GM12878 (cell line): ENCODE measurements at regions not wholly inside any gene's neighbourhood (a gene's known extent, or its start where the extent isn't known, plus 50 kb on each side); places are given as distances from the start of the nearest gene placed in this dataset.
A peak's percentile ranks its signal among the peaks of the same experiment; 100 is the strongest.
"Not testable (repeated sequence)": the region's sequence is repeated elsewhere in the genome, so short reads cannot be mapped to it uniquely, and the experiment has no call there.

Experiments
- ATAC-seq: fragments of 200-7000 bp; cut with Tn5 transposase; 3 replicates; pipeline ENCODE4 v1.9.1; 2020; ENCODE audit warnings: mild to moderate bottlenecking, moderate library complexity
- BruUV-seq: library from RNA; stranded (reverse); fragments of 400-500 nt; replicated peaks from 2 replicates; lab custom pipeline; 2021; lab: Mats Ljungman, UMichigan
- CTCF ChIA-PET: fragments of 300-600 bp; sonication (Branson Sonifier 250); formaldehyde crosslinking; extraction: SDS; loops from one replicate; lab custom pipeline; 2021; ENCODE audit warnings: inconsistent platforms; lab: Yijun Ruan, JAX
- POLR2A ChIA-PET: fragments of 350-600 bp; formaldehyde crosslinking; extraction: SDS; loops from one replicate; lab custom pipeline; 2021; ENCODE audit warnings: inconsistent platforms; lab: Charles Lee
- RAD21 ChIA-PET: fragments of 300-600 bp; sonication (Branson Sonifier 250); formaldehyde crosslinking; loops from one replicate; lab custom pipeline; 2023; ENCODE audit warnings: antibody characterized with exemption; ENCODE audit not compliant: unreplicated experiment; lab: Charles Lee
- SMC1A ChIA-PET: fragments of 300-600 bp; sonication (Branson Sonifier 250); formaldehyde crosslinking; loops from one replicate; lab custom pipeline; 2023; ENCODE audit not compliant: unreplicated experiment, uncharacterized antibody; lab: Charles Lee
- DNase-seq: peaks from one replicate; pipeline ENCODE4 v3.0.0-alpha.2; 2011; ENCODE audit warnings: low read depth, low spot score
- FAIRE-seq: peaks from 3 replicates; lab custom pipeline; 2011; peaks lifted over from hg19 to GRCh38; lab: Jason Lieb, UNC
- H2AFZ ChIP-seq: 2 replicates; pipeline ENCODE4 v1.6.0; 2011; ENCODE audit warnings: low read depth, low read length, control low read depth; ENCODE audit not compliant: control insufficient read depth
- H3K27ac ChIP-seq: 2 replicates; pipeline ENCODE4 v1.5.1; 2011; ENCODE audit warnings: control low read depth; ENCODE audit not compliant: control insufficient read depth, insufficient read depth
- H3K27me3 ChIP-seq, 2 experiments: replicated peaks in 1 of 2; 2 replicates each; pipeline versions ENCODE4 v1.6.0 to v1.6.1; 2011; ENCODE audit warnings: low read length in 1 of 2; ENCODE audit not compliant: control insufficient read depth in 2 of 2, insufficient read depth in 2 of 2
- H3K36me3 ChIP-seq, 2 experiments: 2 replicates each; pipeline ENCODE4 v1.5.1; 2011; ENCODE audit warnings: low read length in 1 of 2; ENCODE audit not compliant: control insufficient read depth in 2 of 2, insufficient read depth in 2 of 2
- H3K4me1 ChIP-seq: 2 replicates; pipeline ENCODE4 v1.6.1; 2011; ENCODE audit warnings: mild to moderate bottlenecking, low read length, moderate library complexity, mixed read lengths; ENCODE audit not compliant: control insufficient read depth, insufficient read depth
- H3K4me2 ChIP-seq: 2 replicates; pipeline ENCODE4 v1.6.0; 2011; ENCODE audit warnings: control low read depth; ENCODE audit not compliant: control insufficient read depth, insufficient read depth
- H3K4me3 ChIP-seq: fragments of 200-600 bp; sonication (generic); 2 replicates; pipeline ENCODE4 v1.5.1; 2016
- H3K79me2 ChIP-seq: 2 replicates; pipeline ENCODE4 v1.6.0; 2011; ENCODE audit warnings: low read length; ENCODE audit not compliant: control insufficient read depth, insufficient read depth
- H3K9ac ChIP-seq: 2 replicates; pipeline ENCODE4 v1.8.0; 2011; ENCODE audit warnings: low read length, control low read depth, mixed read lengths; ENCODE audit not compliant: control insufficient read depth, insufficient read depth
- H3K9me3 ChIP-seq: replicated peaks from 3 replicates; pipeline ENCODE4 v1.5.1; 2011; ENCODE audit warnings: mild to moderate bottlenecking, low read length; ENCODE audit not compliant: control insufficient read depth, insufficient read depth
- H4K20me1 ChIP-seq: 2 replicates; pipeline ENCODE4 v1.6.0; 2011; ENCODE audit not compliant: control insufficient read depth, insufficient read depth
- WGBS: methylation state at CpG from one replicate; pipeline ENCODE4 v1.1.6; 2016; ENCODE audit warnings: low lambda C conversion rate; ENCODE audit not compliant: insufficient replicate concordance, insufficient coverage; ENCODE audit errors: missing lambda C conversion rate; 5-methylcytosine and 5-hydroxymethylcytosine counted together
- in situ Hi-C: fragments of 300-500 bp; cut with MboI; formaldehyde crosslinking; loops from 9 replicates; pipeline ENCODE4 v1.14.3; 2018; ENCODE audit warnings: mixed read lengths
- intact Hi-C: fragments of 100-400 bp; cut with micrococcal nuclease; formaldehyde crosslinking; loops from one replicate; pipeline ENCODE4 v1.14.2; 2022; ENCODE audit not compliant: unreplicated experiment

GRCh38 chr10:133689897-133690296 is 63.3 kb upstream of the FRG2B start:
- POLR2A ChIA-PET, H3K4me2 ChIP-seq, H3K9ac ChIP-seq, H3K4me1 ChIP-seq, H3K9me3 ChIP-seq, intact Hi-C loops, DNase-seq, H2AFZ ChIP-seq, H3K79me2 ChIP-seq, BruUV-seq, ATAC-seq, RAD21 ChIA-PET, H3K27me3 ChIP-seq, CTCF ChIA-PET, H3K27ac ChIP-seq, in situ Hi-C loops, H3K4me3 ChIP-seq, SMC1A ChIA-PET, H3K36me3 ChIP-seq, H4K20me1 ChIP-seq, FAIRE-seq: not testable (repeated sequence)
- 19% methylated on average over 6 of the region's 6 CpGs for WGBS

DNA sequence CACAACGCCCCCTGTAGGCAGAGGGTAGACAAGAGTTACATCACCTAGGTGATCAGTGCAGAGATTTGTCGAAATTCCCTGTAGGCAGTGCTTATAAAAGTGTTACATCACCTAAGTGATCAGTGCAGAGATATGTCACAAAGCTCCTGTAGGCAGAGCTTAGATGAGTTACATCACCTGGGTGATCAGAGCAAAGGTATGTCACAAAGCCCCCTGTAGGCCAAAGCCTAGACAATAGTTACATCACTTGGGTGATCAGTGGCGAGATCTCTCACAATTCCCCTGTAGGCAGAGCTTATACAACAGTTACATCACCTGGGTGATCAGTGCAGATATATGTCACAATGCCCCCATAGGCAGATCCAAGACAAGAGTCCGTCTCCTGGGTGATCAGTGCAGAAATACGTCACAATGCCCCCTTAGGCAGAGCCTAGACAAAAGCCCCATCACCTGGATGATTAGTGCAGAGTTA is 61.9 kb upstream of the FRG2B start:
- BruUV-seq, POLR2A ChIA-PET: not testable (repeated sequence)

GRCh38 chr10:133687689-133688440 is 61.3 kb upstream of the FRG2B start:
- POLR2A ChIA-PET, RAD21 ChIA-PET, H3K9me3 ChIP-seq, H3K27me3 ChIP-seq, SMC1A ChIA-PET, H3K4me2 ChIP-seq, H3K27ac ChIP-seq, CTCF ChIA-PET, DNase-seq, intact Hi-C loops, BruUV-seq, H3K36me3 ChIP-seq, H3K4me3 ChIP-seq, H4K20me1 ChIP-seq, H2AFZ ChIP-seq, FAIRE-seq, H3K4me1 ChIP-seq, in situ Hi-C loops, H3K79me2 ChIP-seq, H3K9ac ChIP-seq: not testable (repeated sequence)
- WGBS, result 23% methylated on average over 3 of the region's 6 CpGs
- ATAC-seq, result 0 out of 3 replicates have a peak, but pooled peaks have one; percentile 18

More for the DNA sequence above, 61.9 kb upstream of the FRG2B start:
- CTCF ChIA-PET, H4K20me1 ChIP-seq, intact Hi-C loops, in situ Hi-C loops, RAD21 ChIA-PET, H3K4me3 ChIP-seq, DNase-seq, FAIRE-seq, H2AFZ ChIP-seq, SMC1A ChIA-PET, H3K36me3 ChIP-seq, H3K27ac ChIP-seq, H3K79me2 ChIP-seq, ATAC-seq, H3K9ac ChIP-seq, H3K4me2 ChIP-seq, H3K4me1 ChIP-seq, H3K27me3 ChIP-seq, H3K9me3 ChIP-seq: not testable (repeated sequence)
- no CpG with 5 or more reads among the region's 5 CpGs for whole genome bisulfite sequencing

DNA sequence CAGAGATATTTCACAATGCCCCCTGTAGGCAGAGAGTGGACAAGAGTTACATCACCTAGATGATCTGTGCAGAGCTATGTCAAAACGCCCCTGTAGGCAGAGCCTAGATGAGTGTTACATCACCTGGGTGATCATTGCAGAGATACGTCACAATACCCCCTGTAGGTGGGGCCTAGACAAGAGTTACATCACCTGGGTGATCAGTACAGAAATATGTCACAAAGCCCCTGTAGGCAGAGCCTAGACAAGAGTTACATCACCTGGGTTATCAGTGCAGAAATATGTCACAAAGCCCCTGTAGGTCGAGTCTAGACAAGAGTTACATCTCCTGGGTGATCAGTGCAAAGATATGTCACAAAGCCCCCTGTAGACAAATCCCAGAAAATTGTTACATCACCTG is 60.4 kb upstream of the FRG2B start:
- H3K4me3 ChIP-seq, H3K27ac ChIP-seq, RAD21 ChIA-PET, DNase-seq, in situ Hi-C loops, SMC1A ChIA-PET, H3K9ac ChIP-seq, H3K9me3 ChIP-seq, H3K36me3 ChIP-seq, BruUV-seq, H4K20me1 ChIP-seq, CTCF ChIA-PET, FAIRE-seq, POLR2A ChIA-PET, ATAC-seq, H3K79me2 ChIP-seq, H3K4me2 ChIP-seq, intact Hi-C loops, H3K4me1 ChIP-seq, H3K27me3 ChIP-seq, H2AFZ ChIP-seq: not testable (repeated sequence)
- no CpG with 5 or more reads among the region's 3 CpGs for WGBS
